Mesothelial cell of epicardium (in vitro differentiated cells): ENCODE measurements at regions not wholly inside any gene's neighbourhood (a gene's known extent, or its start where the extent isn't known, plus 50 kb on each side); places are given as distances from the start of the nearest gene placed in this dataset.

ENCODE experiments used
- DNase-seq, 2 experiments: peaks; one replicate each; pipeline ENCODE4 v3.0.0; 2021; ENCODE audit warnings: low spot score in 2 of 2; ENCODE audit not compliant: unreplicated experiment in 2 of 2
- H3K27ac Mint-ChIP-seq: 2 replicates; pipeline ENCODE4 v1.8.0; 2021; ENCODE audit warnings: mixed read lengths
- H3K27me3 Mint-ChIP-seq: 2 replicates; pipeline ENCODE4 v1.8.0; 2021; ENCODE audit warnings: low read depth, mixed read lengths
- H3K36me3 Mint-ChIP-seq: 2 replicates; pipeline ENCODE4 v1.8.0; 2021; ENCODE audit warnings: mixed read lengths
- H3K4me1 Mint-ChIP-seq: 2 replicates; pipeline ENCODE4 v1.8.0; 2021; ENCODE audit warnings: mixed read lengths
- H3K4me3 Mint-ChIP-seq: 2 replicates; pipeline ENCODE4 v1.8.0; 2021; ENCODE audit warnings: mild to moderate bottlenecking, moderate library complexity, mixed read lengths
- H3K9me3 Mint-ChIP-seq: 2 replicates; pipeline ENCODE4 v1.8.0; 2021; ENCODE audit warnings: mixed read lengths
- TF ChIP-seq, protein P1 (sequence below): fragments of 200-600 bp; sonication (generic); IDR thresholded peaks from one replicate; pipeline ENCODE4 v1.5.0; 2021; ENCODE audit warnings: antibody characterized with exemption; ENCODE audit not compliant: unreplicated experiment

DNA sequence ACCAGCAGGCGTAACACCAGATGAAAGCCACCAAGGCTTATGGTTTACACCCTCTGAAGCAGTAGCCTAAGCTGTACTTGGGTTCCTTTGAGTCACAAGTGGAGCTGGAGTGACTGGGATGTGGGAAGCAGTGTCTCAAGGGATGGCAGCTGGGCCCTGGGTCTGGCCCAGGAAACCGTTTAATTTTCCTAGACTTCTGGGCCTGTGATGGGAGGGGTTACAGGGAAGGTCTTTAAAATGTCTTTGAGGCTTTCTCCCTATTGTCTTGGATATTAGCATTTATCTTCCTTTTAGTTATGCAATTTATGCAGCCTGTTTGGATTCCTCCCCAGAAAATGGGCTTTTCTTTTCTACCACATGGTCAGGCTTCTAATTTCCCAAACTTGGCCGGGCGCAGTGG is 568.2 kb downstream of the ANKRD7 start:
- TF ChIP-seq, protein P1, sequence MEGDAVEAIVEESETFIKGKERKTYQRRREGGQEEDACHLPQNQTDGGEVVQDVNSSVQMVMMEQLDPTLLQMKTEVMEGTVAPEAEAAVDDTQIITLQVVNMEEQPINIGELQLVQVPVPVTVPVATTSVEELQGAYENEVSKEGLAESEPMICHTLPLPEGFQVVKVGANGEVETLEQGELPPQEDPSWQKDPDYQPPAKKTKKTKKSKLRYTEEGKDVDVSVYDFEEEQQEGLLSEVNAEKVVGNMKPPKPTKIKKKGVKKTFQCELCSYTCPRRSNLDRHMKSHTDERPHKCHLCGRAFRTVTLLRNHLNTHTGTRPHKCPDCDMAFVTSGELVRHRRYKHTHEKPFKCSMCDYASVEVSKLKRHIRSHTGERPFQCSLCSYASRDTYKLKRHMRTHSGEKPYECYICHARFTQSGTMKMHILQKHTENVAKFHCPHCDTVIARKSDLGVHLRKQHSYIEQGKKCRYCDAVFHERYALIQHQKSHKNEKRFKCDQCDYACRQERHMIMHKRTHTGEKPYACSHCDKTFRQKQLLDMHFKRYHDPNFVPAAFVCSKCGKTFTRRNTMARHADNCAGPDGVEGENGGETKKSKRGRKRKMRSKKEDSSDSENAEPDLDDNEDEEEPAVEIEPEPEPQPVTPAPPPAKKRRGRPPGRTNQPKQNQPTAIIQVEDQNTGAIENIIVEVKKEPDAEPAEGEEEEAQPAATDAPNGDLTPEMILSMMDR = no peak
- no peak for DNase-seq
- Mint-ChIP-seq H3K36me3 (peaks cover 2% of the 10 kb centered on the region), H3K27me3 (no peaks in the 10 kb centered on the region), H3K9me3 (peaks cover 19% of the 10 kb centered on the region), H3K4me3 (no peak overlapping the region), H3K27ac (no peak overlapping the region), H3K4me1 (peaks cover 17% of the 10 kb centered on the region)

DNA sequence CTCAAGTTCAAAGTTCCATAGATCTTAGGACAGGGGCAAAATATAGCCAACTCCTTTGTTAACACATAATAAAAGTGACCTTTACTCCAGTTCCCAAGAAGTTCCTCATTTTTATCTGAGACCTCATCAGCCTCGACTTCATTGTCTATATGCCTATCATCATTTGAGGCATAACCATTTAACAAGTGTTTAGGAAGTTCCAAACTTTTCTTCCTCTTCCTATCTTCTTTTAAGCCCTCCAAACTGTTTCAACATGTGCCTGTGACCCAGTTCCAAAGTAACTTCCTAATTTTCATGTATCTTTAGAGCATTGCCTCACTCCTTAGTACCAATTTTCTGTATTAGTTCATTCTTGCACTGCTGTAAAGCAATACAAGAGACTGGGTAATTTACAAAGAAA is 569.1 kb downstream of the ANKRD7 start:
- TF ChIP-seq, protein P1 = no peak
- H3K4me3 Mint-ChIP-seq = no peak overlapping the region
- H3K9me3 Mint-ChIP-seq = peaks cover 19% of the 10 kb centered on the region
- H3K27me3 Mint-ChIP-seq = no peaks in the 10 kb centered on the region
- H3K27ac Mint-ChIP-seq = no peak overlapping the region
- no peak for DNase-seq
- peaks cover 17% of the 10 kb centered on the region for H3K4me1 Mint-ChIP-seq
- H3K36me3 Mint-ChIP-seq = peaks cover 2% of the 10 kb centered on the region

DNA sequence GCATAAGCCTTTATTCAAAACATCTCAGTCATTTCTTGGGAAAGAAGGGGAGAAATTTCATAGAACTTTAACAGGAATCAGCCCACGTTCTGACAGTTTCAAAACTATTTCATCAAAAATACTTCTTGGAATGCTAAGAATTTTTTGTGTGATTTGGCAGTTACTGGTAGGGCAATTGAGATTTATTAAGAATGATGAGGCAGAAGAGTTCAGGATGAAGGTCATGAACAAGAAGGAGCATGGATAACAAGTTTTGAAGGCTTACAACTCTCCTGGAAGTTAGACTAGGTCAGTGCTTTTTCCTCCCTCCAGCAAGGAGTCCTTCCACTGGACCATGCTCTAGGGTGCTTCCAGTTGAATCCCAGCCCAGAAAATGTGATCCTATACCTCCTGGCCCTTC is 569.9 kb downstream of the ANKRD7 start:
- Mint-ChIP-seq H3K36me3 (peaks cover 2% of the 10 kb centered on the region), H3K4me1 (peaks cover 17% of the 10 kb centered on the region), H3K27ac (peak overlapping the region; percentile 61), H3K9me3 (peaks cover 19% of the 10 kb centered on the region), H3K27me3 (no peaks in the 10 kb centered on the region), H3K4me3 (no peak overlapping the region)
- TF ChIP-seq, protein P1 = no peak
- DNase-seq = no peak

DNA sequence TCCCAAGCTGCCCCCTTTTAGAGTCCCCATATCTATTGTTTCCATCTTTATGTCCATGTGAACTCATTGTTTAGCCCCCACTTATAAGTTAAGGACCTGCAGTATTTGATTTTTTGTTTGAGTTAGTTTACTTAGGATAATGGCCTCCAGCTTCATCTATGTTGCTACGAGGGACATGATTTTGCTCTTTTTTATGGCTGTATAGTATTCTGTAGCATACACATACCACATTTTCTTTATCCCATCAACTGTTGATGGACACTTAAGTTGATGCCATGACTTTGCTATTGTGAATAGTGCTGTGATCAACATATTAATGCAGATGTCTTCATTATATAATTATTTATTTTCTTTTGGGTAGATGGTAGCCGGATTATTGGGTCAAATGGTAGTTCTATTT is 576.9 kb downstream of the ANKRD7 start:
- Mint-ChIP-seq H3K36me3 (peaks cover 7% of the 10 kb centered on the region), H3K4me3 (no peak overlapping the region), H3K4me1 (no peaks in the 10 kb centered on the region), H3K27me3 (no peaks in the 10 kb centered on the region), H3K27ac (no peak overlapping the region), H3K9me3 (peaks cover 24% of the 10 kb centered on the region)
- no peak for DNase-seq
- TF ChIP-seq, protein P1 = no peak

DNA sequence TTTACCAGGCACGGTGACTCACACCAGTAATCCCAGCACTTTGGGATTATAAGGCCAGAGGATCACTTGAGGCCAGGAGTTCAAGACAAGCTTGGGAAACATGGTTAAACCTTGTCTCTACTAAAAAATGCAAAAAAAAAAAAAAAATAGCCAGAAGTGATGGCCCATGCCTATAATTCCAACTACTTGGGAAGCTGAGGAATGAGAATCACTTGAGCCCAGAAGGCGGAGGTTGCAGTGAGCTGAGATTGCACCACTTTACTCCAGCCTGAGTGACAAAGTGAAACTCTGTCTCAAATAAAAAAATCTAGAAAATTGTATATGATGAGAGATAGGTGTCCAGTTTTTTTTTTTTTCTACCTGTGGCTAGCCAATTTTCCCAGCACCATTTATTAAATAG is 578.2 kb downstream of the ANKRD7 start:
- TF ChIP-seq, protein P1 = no peak
- peaks cover 7% of the 10 kb centered on the region for H3K36me3 Mint-ChIP-seq

DNA sequence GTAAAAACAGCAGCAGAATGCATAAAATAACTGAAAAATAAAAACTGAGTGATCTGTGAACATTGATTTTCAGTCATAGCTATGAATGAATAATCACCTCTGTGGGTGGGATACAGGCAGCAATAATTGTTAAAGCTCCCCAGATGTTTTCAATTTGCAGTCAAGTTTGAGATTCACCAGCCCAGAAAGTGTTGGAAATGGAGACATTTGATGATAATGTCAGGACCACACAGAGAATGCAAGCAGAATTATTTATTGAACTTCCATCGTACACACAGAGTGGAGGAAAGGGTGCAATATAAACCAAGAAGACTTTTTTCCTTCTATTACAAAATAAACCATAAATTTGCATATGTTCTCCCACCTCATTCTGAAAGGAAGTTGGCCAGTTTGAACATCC is 601.7 kb downstream of the ANKRD7 start:
- no peak overlapping the region for H3K4me3 Mint-ChIP-seq
- no peak for DNase-seq
- no peaks in the 10 kb centered on the region for H3K9me3 Mint-ChIP-seq
- no peak overlapping the region for H3K27ac Mint-ChIP-seq
- H3K36me3 Mint-ChIP-seq = no peaks in the 10 kb centered on the region
- TF ChIP-seq, protein P1 = no peak
- H3K27me3 Mint-ChIP-seq = no peaks in the 10 kb centered on the region
- H3K4me1 Mint-ChIP-seq = no peaks in the 10 kb centered on the region

More for the DNA sequence above, 578.2 kb downstream of the ANKRD7 start:
- no peaks in the 10 kb centered on the region for H3K27me3 Mint-ChIP-seq
- no peaks in the 10 kb centered on the region for H3K4me1 Mint-ChIP-seq
- no peak overlapping the region for H3K4me3 Mint-ChIP-seq
- peaks cover 21% of the 10 kb centered on the region for H3K9me3 Mint-ChIP-seq
- no peak for DNase-seq
- no peak overlapping the region for H3K27ac Mint-ChIP-seq
